ENCODE measurements at regions not wholly inside any gene's neighbourhood (a gene's known extent, or its start where the extent isn't known, plus 50 kb on each side); places are given as distances from the start of the nearest gene placed in this dataset.

- no peak for DNase-seq
- no peak overlapping the region for H3K27ac ChIP-seq
- TF ChIP-seq CTCF (IDR thresholded peaks at IDR 0.05 in 8 of 11, conservative IDR thresholded peaks at IDR 0.05 in 3 of 11) (no peak), POLR2AphosphoS5 (IDR thresholded peaks at IDR 0.05) (no peak), POLR2A (IDR thresholded peaks at IDR 0.05) (no peak)
- H3K4me3 ChIP-seq, result no peak overlapping the region
- no peaks in the 10 kb centered on the region for H3K4me1 ChIP-seq
- 50 to 85% (median 78%) methylated on average over 1 of the region's 1 CpG for WGBS, 5 donors
- H3K36me3 ChIP-seq, result no peaks in the 10 kb centered on the region
- intact Hi-C loops (cut with DNase I; ENCODE audit: low total_unique reads), result no loop called here
- peaks cover 0 to 11% (median 0%) of the 10 kb centered on the region in 7 donors for H3K27me3 ChIP-seq (replicated peaks in 1 of 7)
- no peaks in the 10 kb centered on the region for H3K9me3 ChIP-seq
Observed at GRCh38 chr16:17541324-17541723, 70.6 kb upstream of the XYLT1 start.

- Histone ChIP-seq H3K36me3 (no peaks in the 10 kb centered on the region), H3K27ac (no peak overlapping the region), H3K27me3 (replicated peaks in 1 of 7) (peaks cover 0 to 11% (median 0%) of the 10 kb centered on the region in 7 donors), H3K4me3 (no peak overlapping the region), H3K4me1 (no peaks in the 10 kb centered on the region), H3K9me3 (no peaks in the 10 kb centered on the region)
- no peak for DNase-seq
- intact Hi-C loops (cut with DNase I; ENCODE audit: low total_unique reads), result no loop called here
- TF ChIP-seq POLR2AphosphoS5 (IDR thresholded peaks at IDR 0.05), result no peak
- TF ChIP-seq CTCF (IDR thresholded peaks at IDR 0.05 in 8 of 11, conservative IDR thresholded peaks at IDR 0.05 in 3 of 11), result no peak
- TF ChIP-seq POLR2A (IDR thresholded peaks at IDR 0.05), result no peak
- WGBS, 5 donors, result 69 to 85% (median 80%) methylated on average over 11 of the region's 11 CpGs
Observed at GRCh38 chr16:17538927-17539326, 68.2 kb upstream of the XYLT1 start.

GRCh38 chr16:17532338-17532995, 61.7 kb upstream of the XYLT1 start:
- H3K36me3 ChIP-seq, result no peaks in the 10 kb centered on the region
- intact Hi-C loops (cut with DNase I; ENCODE audit: low total_unique reads), result no loop called here
- TF ChIP-seq CTCF (IDR thresholded peaks at IDR 0.05 in 8 of 11, conservative IDR thresholded peaks at IDR 0.05 in 3 of 11), result no peak
- TF ChIP-seq POLR2AphosphoS5 (IDR thresholded peaks at IDR 0.05), result no peak
- TF ChIP-seq POLR2A (IDR thresholded peaks at IDR 0.05), result no peak
- no peak for DNase-seq
- H3K27me3 ChIP-seq (replicated peaks in 1 of 7), result no peaks in the 10 kb centered on the region
- peaks cover 0 to 6% (median 0%) of the 10 kb centered on the region in 8 donors for H3K9me3 ChIP-seq
- peaks cover 0 to 14% (median 6%) of the 10 kb centered on the region in 6 donors for H3K4me1 ChIP-seq
- 55 to 73% (median 61%) methylated on average over 8 of the region's 8 CpGs for WGBS, 5 donors
- no peak overlapping the region for H3K4me3 ChIP-seq
- H3K27ac ChIP-seq, result no peak overlapping the region

- H3K9me3 ChIP-seq, result peaks cover 0 to 6% (median 0%) of the 10 kb centered on the region in 8 donors
- intact Hi-C loops (cut with DNase I; ENCODE audit: low total_unique reads), result no loop called here
- DNase-seq, result peak; percentile 77
- no peaks in the 10 kb centered on the region for H3K27me3 ChIP-seq (replicated peaks in 1 of 7)
- peak overlapping the region in 5 of 8 donors; percentile 3 to 64 (median 12) for H3K4me3 ChIP-seq
- H3K4me1 ChIP-seq, result peaks cover 0 to 21% (median 8%) of the 10 kb centered on the region in 6 donors
- TF ChIP-seq POLR2AphosphoS5 (IDR thresholded peaks at IDR 0.05), result no peak
- no peak for TF ChIP-seq POLR2A (IDR thresholded peaks at IDR 0.05)
- no peak for TF ChIP-seq CTCF (IDR thresholded peaks at IDR 0.05 in 8 of 11, conservative IDR thresholded peaks at IDR 0.05 in 3 of 11)
- peak overlapping the region in 6 of 8 donors; percentile 10 to 80 (median 48) for H3K27ac ChIP-seq
- H3K36me3 ChIP-seq, result no peaks in the 10 kb centered on the region
- WGBS, 5 donors, result 46 to 54% (median 52%) methylated on average over 6 of the region's 6 CpGs
Observed at GRCh38 chr16:17529982-17530760, 59.4 kb upstream of the XYLT1 start.
